ENCODE measurements at regions not wholly inside any gene's neighbourhood (a gene's known extent, or its start where the extent isn't known, plus 50 kb on each side); places are given as distances from the start of the nearest gene placed in this dataset.

GRCh38 chr9:108150736-108151586 lies 661.4 kb upstream of the KLF4 start:
- TF ChIP-seq ATF2 (tag by site-specific recombination; IDR thresholded peaks at IDR 0.05; ENCODE audit: low read depth): no peak
- no peak for TF ChIP-seq ZNF398 (tag by site-specific recombination; IDR thresholded peaks at IDR 0.05)
- no peak for TF ChIP-seq HOXD13 (CRISPR knock-in tag; IDR thresholded peaks at IDR 0.05; ENCODE audit: borderline replicate concordance)
- no peak for TF ChIP-seq CTCF (tag by site-specific recombination; IDR thresholded peaks at IDR 0.05)
- no peak for TF ChIP-seq HOXA7 (CRISPR knock-in tag; IDR thresholded peaks at IDR 0.05; ENCODE audit: borderline replicate concordance)
- no peak for TF ChIP-seq ZNF335 (tag by site-specific recombination; conservative IDR thresholded peaks at IDR 0.05)
- no peak for TF ChIP-seq ZBTB1 (tag by site-specific recombination; IDR thresholded peaks at IDR 0.05)
- TF ChIP-seq ZNF23 (tag by site-specific recombination; IDR thresholded peaks at IDR 0.05; ENCODE audit: borderline replicate concordance): no peak
